ENCODE measurements at regions not wholly inside any gene's neighbourhood (a gene's known extent, or its start where the extent isn't known, plus 50 kb on each side); places are given as distances from the start of the nearest gene placed in this dataset.
"Not testable (repeated sequence)": the region's sequence is repeated elsewhere in the genome, so short reads cannot be mapped to it uniquely, and the experiment has no call there.

DNA sequence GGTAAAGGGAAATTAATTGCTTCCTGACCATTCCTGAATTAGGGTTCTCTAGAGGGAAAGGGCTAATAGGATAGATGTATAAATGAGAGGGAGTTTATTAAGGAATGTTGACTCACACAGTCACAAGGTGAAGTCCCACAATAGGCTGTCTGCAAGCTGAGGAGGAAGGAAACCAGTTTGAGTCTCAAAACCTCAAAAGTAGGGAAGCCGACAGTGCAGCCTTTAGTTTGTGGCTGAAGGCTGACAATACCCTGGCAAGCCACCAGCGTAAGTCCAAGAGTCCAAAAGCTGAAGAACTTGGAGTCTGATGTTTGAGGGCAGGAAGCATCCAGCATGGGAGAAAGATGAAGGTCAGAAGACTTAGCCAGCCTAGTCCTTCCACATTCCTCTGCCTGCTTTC, 1340.8 kb downstream of the RPIA start:
- TF ChIP-seq, protein P1, sequence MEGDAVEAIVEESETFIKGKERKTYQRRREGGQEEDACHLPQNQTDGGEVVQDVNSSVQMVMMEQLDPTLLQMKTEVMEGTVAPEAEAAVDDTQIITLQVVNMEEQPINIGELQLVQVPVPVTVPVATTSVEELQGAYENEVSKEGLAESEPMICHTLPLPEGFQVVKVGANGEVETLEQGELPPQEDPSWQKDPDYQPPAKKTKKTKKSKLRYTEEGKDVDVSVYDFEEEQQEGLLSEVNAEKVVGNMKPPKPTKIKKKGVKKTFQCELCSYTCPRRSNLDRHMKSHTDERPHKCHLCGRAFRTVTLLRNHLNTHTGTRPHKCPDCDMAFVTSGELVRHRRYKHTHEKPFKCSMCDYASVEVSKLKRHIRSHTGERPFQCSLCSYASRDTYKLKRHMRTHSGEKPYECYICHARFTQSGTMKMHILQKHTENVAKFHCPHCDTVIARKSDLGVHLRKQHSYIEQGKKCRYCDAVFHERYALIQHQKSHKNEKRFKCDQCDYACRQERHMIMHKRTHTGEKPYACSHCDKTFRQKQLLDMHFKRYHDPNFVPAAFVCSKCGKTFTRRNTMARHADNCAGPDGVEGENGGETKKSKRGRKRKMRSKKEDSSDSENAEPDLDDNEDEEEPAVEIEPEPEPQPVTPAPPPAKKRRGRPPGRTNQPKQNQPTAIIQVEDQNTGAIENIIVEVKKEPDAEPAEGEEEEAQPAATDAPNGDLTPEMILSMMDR (conservative IDR thresholded peaks at IDR 0.05) = not testable (repeated sequence)
- TF ChIP-seq EZH2 (IDR thresholded peaks at IDR 0.05; ENCODE audit: low read depth) = not testable (repeated sequence)
